HG02852 (cell line): ENCODE measurements at regions not wholly inside any gene's neighbourhood (a gene's known extent, or its start where the extent isn't known, plus 50 kb on each side); places are given as distances from the start of the nearest gene placed in this dataset.

Source experiments
- ATAC-seq: cut with Tn5 transposase; IDR thresholded peaks from one replicate; pipeline ENCODE4 v1.9.1; 2021; ENCODE audit warnings: mild to moderate bottlenecking, moderate library complexity; ENCODE audit not compliant: unreplicated experiment

GRCh38 chr14:35989736-35990135 is 163.6 kb downstream of the BRMS1L start:
- ATAC-seq: no peak

DNA sequence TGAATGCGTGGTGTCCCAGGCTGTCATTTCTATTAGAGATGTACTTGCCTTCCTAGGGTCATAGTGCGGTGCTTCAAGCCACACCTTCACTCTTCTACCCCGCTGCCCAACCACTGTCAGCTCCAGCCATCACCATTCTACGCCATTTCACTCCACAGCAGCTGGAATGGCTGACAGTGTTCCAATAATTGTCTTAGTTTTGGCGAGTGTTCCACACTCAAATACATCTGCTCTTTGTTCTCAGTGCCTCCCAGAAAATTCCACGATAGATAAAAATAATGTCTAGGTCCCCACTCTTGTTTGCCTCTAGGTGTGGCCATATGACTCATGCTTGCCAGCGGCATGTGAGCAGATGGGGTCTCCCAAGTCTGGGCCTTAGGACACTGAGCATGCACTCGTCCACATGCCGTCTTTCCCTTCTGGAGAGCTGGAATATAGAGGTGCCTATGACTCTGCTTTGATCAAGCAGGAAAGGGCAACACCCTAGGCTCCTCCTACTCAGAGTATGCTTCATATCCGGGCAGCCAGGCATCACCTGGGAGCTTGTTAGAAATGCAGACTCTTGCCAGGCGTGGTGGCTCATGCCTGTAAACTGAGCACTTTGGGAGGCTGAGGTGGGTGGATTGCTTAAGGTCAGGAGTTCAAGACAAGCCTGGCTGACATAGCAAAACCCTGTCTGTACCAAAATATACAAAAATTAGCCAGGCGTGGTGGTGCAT is 163.0 kb downstream of the BRMS1L start:
- no peak for ATAC-seq

DNA sequence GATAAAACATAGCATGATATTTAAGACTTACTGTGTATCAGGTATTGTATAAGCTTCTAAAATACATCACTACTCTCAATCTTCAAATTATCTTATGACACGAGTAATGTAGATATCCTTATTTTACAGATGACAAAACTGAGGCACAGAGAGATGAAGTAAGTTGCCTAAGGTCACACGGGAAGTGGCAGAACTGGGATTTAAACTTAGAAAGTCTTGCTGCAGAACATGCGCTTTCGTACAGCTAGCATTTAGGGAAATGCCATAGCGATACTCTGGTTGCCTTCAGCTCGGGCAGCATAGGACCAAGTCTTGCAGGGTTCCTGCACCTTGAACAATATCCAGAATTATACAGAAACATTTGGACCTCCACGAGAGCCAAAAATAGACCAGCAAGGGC is 162.4 kb downstream of the BRMS1L start:
- ATAC-seq: no peak

GRCh38 chr14:35987731-35988130 is 161.6 kb downstream of the BRMS1L start:
- no peak for ATAC-seq

GRCh38 chr14:35986219-35986573 is 160.1 kb downstream of the BRMS1L start:
- ATAC-seq: peak; percentile 78

DNA sequence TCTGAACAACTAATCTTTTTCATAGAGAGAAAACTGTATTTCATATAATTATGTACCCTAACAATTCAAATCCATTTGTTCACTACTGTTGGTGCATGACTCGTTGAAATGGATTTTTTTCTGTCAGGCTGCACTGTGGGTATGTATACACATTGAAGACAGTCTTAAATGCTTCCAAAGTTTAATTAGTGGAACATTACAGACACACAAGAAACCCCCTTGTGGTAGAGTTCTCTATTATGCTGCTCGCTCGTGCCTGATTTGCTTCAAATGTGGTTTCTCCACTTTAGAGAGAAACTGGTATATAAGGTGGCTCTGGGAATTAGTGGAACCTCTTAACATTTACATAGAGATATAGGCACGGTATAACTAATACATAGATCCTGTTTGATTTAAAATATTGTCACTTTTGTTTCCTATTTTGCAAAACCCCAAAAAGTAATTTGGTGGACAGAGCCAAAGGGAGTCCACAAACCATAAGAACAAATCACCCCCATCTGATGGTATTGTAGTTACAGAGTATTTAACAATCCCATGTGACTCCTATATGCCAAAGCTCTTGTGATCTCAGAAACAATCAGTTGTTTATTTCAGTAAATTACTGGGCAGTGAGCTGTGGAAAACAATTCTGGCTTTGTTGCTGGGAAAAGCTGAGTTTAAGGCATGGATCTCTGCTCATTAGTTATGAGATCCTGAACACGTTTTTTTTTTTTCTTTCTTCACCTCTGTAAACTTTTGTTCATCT is 159.5 kb downstream of the BRMS1L start:
- ATAC-seq: peak; percentile 40

- no peak for ATAC-seq
Measured at GRCh38 chr14:35979531-35979930, 153.4 kb downstream of the BRMS1L start.

DNA sequence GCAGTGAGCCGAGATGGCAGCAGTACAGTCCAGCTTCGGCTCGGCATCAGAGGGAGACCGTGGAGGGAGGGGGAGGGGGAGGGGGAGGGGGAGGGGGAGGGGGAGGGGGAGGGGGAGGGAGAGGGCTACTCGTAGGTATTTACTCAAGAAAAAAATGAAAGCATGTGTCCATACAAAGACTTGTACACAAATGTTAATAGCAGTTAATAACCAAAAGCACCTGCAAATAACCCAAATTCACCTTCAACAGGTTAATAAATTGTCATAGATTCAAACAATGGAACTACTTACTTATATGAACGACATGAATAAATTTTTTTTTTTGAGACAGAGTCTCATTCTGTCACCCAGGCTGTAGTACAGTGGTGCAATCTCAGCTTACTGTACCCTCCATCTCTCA is 152.4 kb downstream of the BRMS1L start:
- ATAC-seq: no peak

DNA sequence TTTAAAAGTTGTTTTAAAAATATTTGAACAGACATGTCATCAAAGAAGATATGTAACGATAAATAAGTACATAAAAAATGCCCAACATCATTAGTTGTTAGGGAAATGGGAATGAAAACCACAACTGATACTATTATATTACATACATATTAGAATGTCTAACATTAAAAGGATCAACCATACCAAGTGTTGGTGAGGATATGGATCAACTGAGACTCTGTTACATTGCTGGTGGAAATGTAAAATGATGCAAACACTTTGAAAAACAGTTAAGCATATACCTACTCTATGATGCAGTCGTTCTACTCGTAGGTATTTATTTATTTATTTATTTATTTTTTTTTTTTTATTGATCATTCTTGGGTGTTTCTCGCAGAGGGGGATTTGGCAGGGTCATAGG is 149.7 kb downstream of the BRMS1L start:
- ATAC-seq: no peak

- no peak for ATAC-seq
Measured at GRCh38 chr14:35973770-35974169, 147.6 kb downstream of the BRMS1L start.

- ATAC-seq: no peak
Measured at GRCh38 chr14:35971965-35972630, 146.0 kb downstream of the BRMS1L start.

DNA sequence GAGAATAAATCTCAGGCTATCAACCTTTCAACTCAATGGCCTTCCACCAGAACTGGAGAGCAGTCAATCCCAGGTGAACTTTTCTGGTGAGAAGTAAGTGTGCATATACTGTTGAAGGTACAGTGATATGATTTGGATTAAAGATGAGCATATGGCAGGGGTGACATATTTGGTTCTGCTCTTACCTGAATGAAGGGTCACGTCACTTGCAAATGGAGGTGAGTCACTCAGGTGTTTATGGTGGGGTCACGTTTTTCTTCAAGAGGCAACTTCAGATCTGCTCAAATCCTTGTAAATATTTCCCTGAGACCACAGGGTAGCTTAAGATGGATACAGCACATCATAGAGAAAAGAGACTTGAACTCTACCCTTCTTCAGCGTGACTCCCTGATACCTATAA is 143.2 kb downstream of the BRMS1L start:
- ATAC-seq: no peak

DNA sequence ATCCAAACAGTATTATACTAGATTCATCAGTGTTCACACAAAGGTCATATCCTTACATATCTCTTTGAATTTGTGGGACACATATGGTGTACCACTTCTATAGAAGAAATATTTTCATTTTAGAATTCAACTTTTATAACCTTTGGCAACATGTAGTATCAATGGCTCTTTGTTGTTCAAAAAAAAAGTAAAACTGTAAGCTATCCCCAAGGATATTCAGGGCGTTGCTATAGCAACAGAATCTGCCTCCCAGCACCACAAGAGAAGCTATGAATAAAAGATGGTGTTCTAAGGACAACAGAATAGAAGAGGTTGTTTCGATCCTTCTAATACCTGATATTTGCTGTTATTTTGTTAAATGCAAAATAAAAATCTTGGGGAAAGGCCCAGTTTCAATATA is 139.3 kb downstream of the BRMS1L start:
- ATAC-seq: no peak

DNA sequence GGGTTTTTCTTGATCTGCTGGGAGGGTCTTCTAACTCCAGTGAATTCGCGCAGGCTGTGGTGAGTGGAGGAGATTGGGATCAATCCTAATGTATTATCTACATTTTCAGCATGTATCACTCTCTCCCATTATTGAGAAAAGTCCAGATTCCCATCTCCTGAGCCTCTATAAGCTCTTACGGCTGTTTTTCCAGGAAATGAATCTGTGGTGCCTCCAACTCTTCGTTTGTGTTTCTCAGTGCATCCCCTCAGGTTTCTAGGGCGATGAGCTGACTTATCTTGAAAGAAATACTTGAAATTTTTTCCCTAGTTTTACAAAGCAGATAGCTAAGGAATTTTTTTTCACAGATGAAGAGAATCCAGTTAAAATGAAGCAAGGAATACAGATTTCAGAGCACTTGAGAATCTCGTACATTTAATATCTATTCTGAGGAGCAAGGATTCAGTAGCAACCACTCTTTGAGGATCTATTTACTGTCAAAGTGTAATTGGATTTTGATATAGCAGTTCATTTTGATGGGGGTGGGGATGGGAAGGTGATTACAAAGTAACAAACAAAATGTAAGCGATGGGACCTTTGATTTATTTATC is 138.7 kb downstream of the BRMS1L start:
- no peak for ATAC-seq

DNA sequence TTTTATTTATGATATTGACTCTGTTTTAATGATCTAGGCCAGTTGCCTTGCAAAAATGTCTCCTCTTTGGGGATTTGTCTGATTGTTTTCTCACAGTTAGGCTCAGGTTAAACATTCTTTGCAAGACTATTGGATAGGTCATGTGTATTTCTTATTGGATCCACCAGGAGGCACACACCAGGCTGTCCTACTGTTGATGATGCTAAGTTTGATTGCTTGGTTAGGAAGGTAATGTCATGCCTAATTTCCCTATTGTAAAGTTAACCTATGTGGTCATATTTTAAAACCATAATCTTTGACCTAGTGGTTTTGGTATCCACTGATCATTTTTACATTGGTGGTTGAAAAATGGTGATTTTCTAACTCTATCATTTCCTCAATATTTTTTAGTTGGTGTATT is 137.1 kb downstream of the BRMS1L start:
- ATAC-seq: peak; percentile 47

GRCh38 chr14:35961697-35962274 is 135.6 kb downstream of the BRMS1L start:
- no peak for ATAC-seq

DNA sequence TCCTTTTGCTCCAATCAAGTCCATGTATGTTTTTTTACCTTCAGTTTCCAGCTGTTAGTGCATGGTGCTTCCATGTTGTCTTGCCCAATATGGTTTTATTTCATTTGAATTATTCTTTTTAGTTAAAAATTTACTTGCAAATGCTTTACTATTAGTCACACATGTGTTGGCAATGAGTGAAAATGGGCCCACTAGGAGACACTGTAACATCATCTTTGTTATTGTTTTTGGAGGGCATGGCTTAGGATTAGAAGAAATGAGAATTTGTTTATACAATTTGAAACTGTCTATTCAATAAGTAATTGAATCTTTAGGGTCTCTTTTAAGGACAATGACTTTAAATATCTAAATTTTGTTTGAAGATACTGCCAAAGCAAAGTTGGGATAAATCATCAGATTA is 133.7 kb downstream of the BRMS1L start:
- no peak for ATAC-seq

- ATAC-seq: no peak
Measured at GRCh38 chr14:35958499-35958898, 132.4 kb downstream of the BRMS1L start.

- no peak for ATAC-seq
Measured at GRCh38 chr14:35956376-35957085, 130.4 kb downstream of the BRMS1L start.

DNA sequence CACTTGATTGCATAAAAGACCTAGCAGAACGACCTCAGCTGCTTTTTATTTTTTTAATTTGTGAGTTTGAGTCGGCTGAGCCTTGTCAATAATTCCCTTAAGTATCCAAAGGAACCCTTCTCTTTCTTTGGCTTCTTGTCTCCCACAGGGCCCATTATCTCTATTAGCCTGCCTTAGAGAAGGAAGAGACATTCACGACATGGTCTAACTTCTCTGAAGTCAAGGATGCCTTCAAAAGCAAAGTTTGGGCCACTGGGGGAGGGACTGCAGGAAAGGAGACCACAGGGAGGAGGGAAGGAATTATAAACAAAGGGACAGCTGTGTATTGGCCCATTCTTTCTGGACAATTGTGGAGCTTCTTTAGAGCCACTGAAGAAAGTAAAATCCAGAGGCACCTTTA is 126.4 kb downstream of the BRMS1L start:
- no peak for ATAC-seq
